ENCODE measurements at regions not wholly inside any gene's neighbourhood (a gene's known extent, or its start where the extent isn't known, plus 50 kb on each side); places are given as distances from the start of the nearest gene placed in this dataset.

GRCh38 chr20:11162026-11162775, 488.4 kb upstream of the JAG1 start:
- no peaks in the 10 kb centered on the region for H3K36me3 Mint-ChIP-seq
- ATAC-seq (no peak), DNase-seq (ENCODE audit: low spot score) (no peak)
- TF ChIP-seq FOXK1 (CRISPR knock-in tag; IDR thresholded peaks at IDR 0.05) (no peak), ZNF219 (CRISPR knock-in tag; IDR thresholded peaks at IDR 0.05; ENCODE audit: borderline replicate concordance) (no peak), RELA (CRISPR knock-in tag; IDR thresholded peaks at IDR 0.05; ENCODE audit: borderline replicate concordance) (no peak), E2F5 (CRISPR knock-in tag; IDR thresholded peaks at IDR 0.05) (no peak), E2F4 (CRISPR knock-in tag; IDR thresholded peaks at IDR 0.05; ENCODE audit: borderline replicate concordance, low read depth) (no peak), ZNF671 (CRISPR knock-in tag; IDR thresholded peaks at IDR 0.05) (no peak), ERG (CRISPR knock-in tag; IDR thresholded peaks at IDR 0.05) (no peak), ZNF232 (CRISPR knock-in tag; IDR thresholded peaks at IDR 0.05) (no peak), ZSCAN18 (CRISPR knock-in tag; IDR thresholded peaks at IDR 0.05) (no peak), FOXP1 (CRISPR knock-in tag; IDR thresholded peaks at IDR 0.05; ENCODE audit: borderline replicate concordance) (no peak), ZMAT4 (CRISPR knock-in tag; IDR thresholded peaks at IDR 0.05) (no peak), ZNF423 (CRISPR knock-in tag; IDR thresholded peaks at IDR 0.05) (no peak), ATF6 (CRISPR knock-in tag; IDR thresholded peaks at IDR 0.05) (no peak), ATF2 (CRISPR knock-in tag; IDR thresholded peaks at IDR 0.05; ENCODE audit: borderline replicate concordance, low read depth) (no peak), PREB (CRISPR knock-in tag; IDR thresholded peaks at IDR 0.05; ENCODE audit: borderline replicate concordance) (no peak), JAZF1 (CRISPR knock-in tag; IDR thresholded peaks at IDR 0.05) (no peak), ZNF532 (CRISPR knock-in tag; IDR thresholded peaks at IDR 0.05; ENCODE audit: borderline replicate concordance) (no peak), FOXJ3 (CRISPR knock-in tag; IDR thresholded peaks at IDR 0.05; ENCODE audit: borderline replicate concordance) (no peak), ETV6 (CRISPR knock-in tag; IDR thresholded peaks at IDR 0.05) (no peak)
- ChIA-PET CTCF (interaction anchor here (1.6 kb wide), 1 partner anchor 43 kb away, joined by 5 read pairs; no protein-coding TSS in a partner anchor), POLR2A (interaction anchor here (0.6 kb wide), 1 partner anchor 171 kb away, joined by 4 read pairs; no protein-coding TSS in a partner anchor)
- H3K4me3 Mint-ChIP-seq, result no peak overlapping the region
- H3K9me3 Mint-ChIP-seq, result no peaks in the 10 kb centered on the region
- H3K27me3 Mint-ChIP-seq (ENCODE audit: low read depth), result no peaks in the 10 kb centered on the region
- H3K27ac Mint-ChIP-seq, result no peak overlapping the region
- no peaks in the 10 kb centered on the region for H3K4me1 Mint-ChIP-seq
